Activated T-cell treated with anti-CD3 and anti-CD28 coated beads for 24 hours (primary cell): ENCODE measurements at regions not wholly inside any gene's neighbourhood (a gene's known extent, or its start where the extent isn't known, plus 50 kb on each side); places are given as distances from the start of the nearest gene placed in this dataset.
"Not testable (repeated sequence)": the region's sequence is repeated elsewhere in the genome, so short reads cannot be mapped to it uniquely, and the experiment has no call there.

Source experiments
- DNase-seq: peaks from one replicate; pipeline ENCODE4 v3.0.0-alpha.2; 2020; ENCODE audit warnings: low read depth

- no peak for DNase-seq
These were observed 313.6 kb downstream of the TBC1D32 start for GRCh38 chr6:121020656-121021055.

GRCh38 chr6:121008553-121008952 lies 325.7 kb downstream of the TBC1D32 start:
- DNase-seq, result no peak

- no peak for DNase-seq
These were observed 328.3 kb downstream of the TBC1D32 start for GRCh38 chr6:121006024-121006423.

GRCh38 chr6:121000381-121000780 lies 333.9 kb downstream of the TBC1D32 start:
- no peak for DNase-seq

GRCh38 chr6:120996340-120996739 lies 337.9 kb downstream of the TBC1D32 start:
- no peak for DNase-seq

- DNase-seq, result no peak
These were observed 339.7 kb downstream of the TBC1D32 start for GRCh38 chr6:120994573-120994967.

GRCh38 chr6:120993929-120994572 lies 340.2 kb downstream of the TBC1D32 start:
- no peak for DNase-seq

- no peak for DNase-seq
These were observed 342.0 kb downstream of the TBC1D32 start for GRCh38 chr6:120992257-120992656.

GRCh38 chr6:120990866-120991265 lies 343.4 kb downstream of the TBC1D32 start:
- DNase-seq, result no peak

GRCh38 chr6:120981835-120982234 lies 352.4 kb downstream of the TBC1D32 start:
- no peak for DNase-seq

GRCh38 chr6:120966321-120966720 lies 368.0 kb downstream of the TBC1D32 start:
- no peak for DNase-seq

- DNase-seq, result no peak
These were observed 368.5 kb downstream of the TBC1D32 start for GRCh38 chr6:120965814-120966213.

GRCh38 chr6:120960761-120961160 lies 373.5 kb downstream of the TBC1D32 start:
- DNase-seq, result no peak

- DNase-seq, result no peak
These were observed 380.2 kb downstream of the TBC1D32 start for GRCh38 chr6:120954111-120954510.

- no peak for DNase-seq
These were observed 383.0 kb downstream of the TBC1D32 start for GRCh38 chr6:120951258-120951657.

GRCh38 chr6:120947111-120947510 lies 387.2 kb downstream of the TBC1D32 start:
- DNase-seq, result no peak

- no peak for DNase-seq
These were observed 388.2 kb downstream of the TBC1D32 start for GRCh38 chr6:120945905-120946594.

GRCh38 chr6:120938876-120939472 lies 395.3 kb downstream of the TBC1D32 start:
- DNase-seq, result no peak

GRCh38 chr6:120938164-120938875 lies 396.0 kb downstream of the TBC1D32 start:
- DNase-seq, result no peak

- no peak for DNase-seq
These were observed 398.4 kb downstream of the TBC1D32 start for GRCh38 chr6:120935908-120936307.

GRCh38 chr6:120935016-120935415 lies 399.3 kb downstream of the TBC1D32 start:
- no peak for DNase-seq

GRCh38 chr6:120931520-120932180 lies 402.6 kb downstream of the TBC1D32 start:
- DNase-seq, result not testable (repeated sequence)
